ENCODE measurements at regions not wholly inside any gene's neighbourhood (a gene's known extent, or its start where the extent isn't known, plus 50 kb on each side); places are given as distances from the start of the nearest gene placed in this dataset.

DNA sequence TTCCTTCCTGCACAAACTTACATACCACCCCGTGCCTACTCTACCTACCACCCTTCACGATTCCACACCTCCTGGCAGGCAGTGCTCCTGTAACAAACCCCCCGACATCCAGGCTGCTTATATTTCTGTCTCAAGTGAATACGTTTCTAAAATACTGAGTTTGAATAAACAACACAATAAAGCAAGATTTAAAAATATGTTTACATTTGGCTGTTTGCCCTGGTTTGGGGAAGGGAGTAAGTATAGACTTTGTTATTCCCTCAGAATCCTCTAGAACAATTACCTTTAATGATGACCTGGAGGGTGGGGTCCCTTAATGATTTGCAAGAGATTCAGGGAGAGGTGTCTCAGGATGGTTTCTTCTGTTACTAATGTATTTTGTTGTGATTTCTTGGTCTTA lies 402.6 kb upstream of the TBL1XR1 start:
- DNase-seq, result no peak
- no peak for ATAC-seq
- Histone ChIP-seq H3K36me3 (no peaks in the 10 kb centered on the region), H3K27me3 (no peaks in the 10 kb centered on the region), H3K4me3 (no peak overlapping the region), H3K27ac (no peak overlapping the region), H3K4me1 (peaks cover 12 to 52% (median 37%) of the 10 kb centered on the region in 3 donors), H3K9me3 (peaks cover 0 to 3% (median 0%) of the 10 kb centered on the region in 4 donors)
- no peak for FAIRE-seq
- intact Hi-C loops (cut with DNase I), result no loop called here
- 91 to 94% methylated on average over 4 of the region's 4 CpGs for WGBS, 2 donors
- TF ChIP-seq, protein P1, sequence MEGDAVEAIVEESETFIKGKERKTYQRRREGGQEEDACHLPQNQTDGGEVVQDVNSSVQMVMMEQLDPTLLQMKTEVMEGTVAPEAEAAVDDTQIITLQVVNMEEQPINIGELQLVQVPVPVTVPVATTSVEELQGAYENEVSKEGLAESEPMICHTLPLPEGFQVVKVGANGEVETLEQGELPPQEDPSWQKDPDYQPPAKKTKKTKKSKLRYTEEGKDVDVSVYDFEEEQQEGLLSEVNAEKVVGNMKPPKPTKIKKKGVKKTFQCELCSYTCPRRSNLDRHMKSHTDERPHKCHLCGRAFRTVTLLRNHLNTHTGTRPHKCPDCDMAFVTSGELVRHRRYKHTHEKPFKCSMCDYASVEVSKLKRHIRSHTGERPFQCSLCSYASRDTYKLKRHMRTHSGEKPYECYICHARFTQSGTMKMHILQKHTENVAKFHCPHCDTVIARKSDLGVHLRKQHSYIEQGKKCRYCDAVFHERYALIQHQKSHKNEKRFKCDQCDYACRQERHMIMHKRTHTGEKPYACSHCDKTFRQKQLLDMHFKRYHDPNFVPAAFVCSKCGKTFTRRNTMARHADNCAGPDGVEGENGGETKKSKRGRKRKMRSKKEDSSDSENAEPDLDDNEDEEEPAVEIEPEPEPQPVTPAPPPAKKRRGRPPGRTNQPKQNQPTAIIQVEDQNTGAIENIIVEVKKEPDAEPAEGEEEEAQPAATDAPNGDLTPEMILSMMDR (IDR thresholded peaks at IDR 0.05), result no peak

DNA sequence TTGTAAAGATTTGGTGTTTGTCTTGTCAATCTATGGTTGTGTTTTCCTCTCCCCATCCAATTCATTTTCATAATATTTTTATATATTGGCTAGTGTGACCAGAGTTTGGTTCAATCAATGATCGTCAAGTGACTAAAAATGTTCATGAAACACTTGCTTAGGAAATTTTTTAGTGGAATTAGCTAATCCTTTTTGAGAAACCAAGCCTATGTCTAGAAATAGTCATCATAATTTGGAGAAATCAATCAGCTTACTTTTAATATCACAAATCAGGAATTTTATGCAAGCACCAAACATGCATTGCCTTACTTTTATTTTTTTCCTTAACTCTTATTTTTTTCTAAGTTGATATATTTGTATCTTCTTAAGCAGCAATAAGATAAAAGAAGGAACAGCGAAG lies 403.1 kb upstream of the TBL1XR1 start:
- intact Hi-C loops (cut with DNase I), result no loop called here
- H3K9me3 ChIP-seq, result peaks cover 0 to 3% (median 0%) of the 10 kb centered on the region in 4 donors
- no peak for FAIRE-seq
- TF ChIP-seq, protein P1 (IDR thresholded peaks at IDR 0.05), result no peak
- H3K36me3 ChIP-seq, result no peaks in the 10 kb centered on the region
- H3K4me3 ChIP-seq, result no peak overlapping the region
- 95% methylated on average over 2 of the region's 2 CpGs for WGBS, 2 donors
- DNase-seq, result no peak
- H3K27ac ChIP-seq, result no peak overlapping the region
- H3K27me3 ChIP-seq, result no peaks in the 10 kb centered on the region
- H3K4me1 ChIP-seq, result peaks cover 12 to 51% (median 36%) of the 10 kb centered on the region in 3 donors
- no peak for ATAC-seq

DNA sequence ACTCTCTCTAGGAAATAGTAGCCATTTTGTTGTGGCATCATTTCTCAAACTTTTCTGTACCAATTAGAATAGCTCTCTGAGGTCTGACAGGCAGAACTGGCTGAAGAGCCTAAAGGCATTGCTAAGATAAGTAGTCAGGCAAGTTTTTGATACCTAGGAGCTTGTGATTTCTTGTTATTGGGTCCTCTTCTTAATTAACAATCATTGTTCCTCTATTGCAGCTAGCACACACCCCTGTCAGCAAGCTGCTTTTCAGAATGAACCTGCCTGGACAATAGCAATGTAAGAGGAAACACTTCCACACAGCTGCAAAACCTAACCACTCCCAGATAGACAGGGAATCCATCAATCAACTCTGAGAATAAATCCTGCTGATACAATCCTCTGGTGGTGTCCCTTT lies 403.9 kb upstream of the TBL1XR1 start:
- ATAC-seq (no peak), DNase-seq (no peak), FAIRE-seq (no peak)
- intact Hi-C loops (cut with DNase I), result no loop called here
- Histone ChIP-seq H3K4me1 (peaks cover 12 to 48% (median 36%) of the 10 kb centered on the region in 3 donors), H3K36me3 (no peaks in the 10 kb centered on the region), H3K9me3 (no peaks in the 10 kb centered on the region), H3K27ac (no peak overlapping the region), H3K27me3 (no peaks in the 10 kb centered on the region), H3K4me3 (no peak overlapping the region)
- TF ChIP-seq, protein P1 (IDR thresholded peaks at IDR 0.05), result no peak

DNA sequence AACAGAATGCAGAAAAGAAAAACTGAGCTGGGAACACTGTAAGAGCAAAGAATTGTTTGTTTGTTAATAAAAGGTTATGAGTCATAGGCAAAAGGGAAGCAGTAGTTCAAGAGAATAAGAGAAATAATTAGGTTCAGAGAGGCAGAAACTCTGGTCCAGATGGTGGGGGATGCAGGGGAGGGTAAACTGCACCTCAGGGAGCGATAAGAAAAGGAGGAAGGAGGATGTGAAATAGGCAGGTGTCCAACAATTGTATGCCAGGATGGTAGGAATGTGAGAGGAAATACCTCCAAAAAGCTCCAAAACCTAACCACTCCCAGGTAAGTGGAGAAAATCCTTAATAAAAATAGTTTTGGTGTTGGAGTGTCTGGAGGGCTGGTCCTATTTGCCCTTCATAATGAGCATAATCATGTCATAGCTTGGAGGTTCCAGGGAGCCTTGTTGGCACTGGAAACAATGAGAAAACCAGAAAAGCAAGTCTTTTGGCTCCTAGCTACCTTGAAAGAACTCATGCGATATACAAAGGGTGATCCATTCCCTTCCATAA lies 405.4 kb upstream of the TBL1XR1 start:
- Histone ChIP-seq H3K27ac (peak overlapping the region; percentile 8 to 62 (median 49)), H3K4me1 (peaks cover 21 to 46% (median 35%) of the 10 kb centered on the region in 3 donors), H3K4me3 (no peak overlapping the region), H3K27me3 (no peaks in the 10 kb centered on the region), H3K9me3 (no peaks in the 10 kb centered on the region), H3K36me3 (no peaks in the 10 kb centered on the region)
- WGBS, 2 donors, result 10 to 17% methylated on average over 2 of the region's 2 CpGs
- FAIRE-seq (no peak), ATAC-seq (peak; percentile 57 to 75 (median 64)), DNase-seq (no peak)
- TF ChIP-seq, protein P1 (IDR thresholded peaks at IDR 0.05), result no peak
- intact Hi-C loops (cut with DNase I), result no loop called here

DNA sequence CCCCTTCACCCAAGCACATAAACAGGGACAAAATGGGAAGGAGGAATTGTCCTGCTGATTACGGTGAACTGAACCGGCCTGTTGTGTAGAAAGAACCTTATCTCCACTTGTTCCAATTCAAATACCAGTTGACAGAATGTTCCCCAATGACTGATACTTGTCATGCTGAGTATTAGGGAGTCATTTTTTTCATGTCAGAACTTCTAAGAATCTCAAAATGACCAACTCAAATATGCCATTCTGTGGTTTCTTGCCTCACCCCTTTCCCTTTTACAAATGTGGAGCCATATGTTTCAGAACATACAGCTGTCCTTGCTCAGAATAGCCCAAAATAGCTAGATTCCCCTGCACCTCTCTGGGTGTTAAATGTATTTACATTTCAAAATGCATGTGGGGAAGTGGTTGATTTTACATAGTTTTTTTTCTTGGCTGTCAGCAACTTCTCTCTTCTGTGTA lies 405.9 kb upstream of the TBL1XR1 start:
- no peak for FAIRE-seq
- H3K27ac ChIP-seq, result peak overlapping the region; percentile 8 to 62 (median 49)
- DNase-seq, result no peak
- TF ChIP-seq, protein P1 (IDR thresholded peaks at IDR 0.05), result no peak
- intact Hi-C loops (cut with DNase I), result no loop called here
- no peaks in the 10 kb centered on the region for H3K36me3 ChIP-seq
- peaks cover 26 to 46% (median 35%) of the 10 kb centered on the region in 3 donors for H3K4me1 ChIP-seq
- ATAC-seq, result peak; percentile 41 to 75 (median 54)
- no peak overlapping the region for H3K4me3 ChIP-seq
- no peaks in the 10 kb centered on the region for H3K9me3 ChIP-seq
- WGBS, 2 donors, result 10 to 12% methylated on average over 2 of the region's 2 CpGs
- H3K27me3 ChIP-seq, result no peaks in the 10 kb centered on the region

Data from pancreas (tissue), 10 donors.